Endothelial cell of umbilical vein (primary cell): ENCODE measurements at regions not wholly inside any gene's neighbourhood (a gene's known extent, or its start where the extent isn't known, plus 50 kb on each side); places are given as distances from the start of the nearest gene placed in this dataset.

Experiments used
- BruUV-seq: library from RNA; stranded (reverse); fragments of 400-500 nt; replicated peaks from 2 replicates; lab custom pipeline; 2021; lab: Mats Ljungman, UMichigan
- CTCF ChIA-PET: fragments of 300-600, 350-600 bp; sonication (Branson Sonifier 250); formaldehyde crosslinking; loops from one replicate; lab custom pipeline; 2021; ENCODE audit warnings: antibody characterized with exemption, inconsistent platforms; lab: Charles Lee
- POLR2A ChIA-PET: fragments of 300-600, 350-600 bp; sonication (Branson Sonifier 250); formaldehyde crosslinking; loops from one replicate; lab custom pipeline; 2021; ENCODE audit warnings: antibody characterized with exemption, inconsistent platforms; lab: Charles Lee
- DNase-seq: peaks from one replicate; pipeline ENCODE4 v3.0.0-alpha.2; 2011; ENCODE audit warnings: low read depth, low spot score
- FAIRE-seq: peaks from 2 replicates; lab custom pipeline; 2011; peaks lifted over from hg19 to GRCh38; lab: Jason Lieb, UNC
- H2AFZ ChIP-seq: 2 replicates; pipeline ENCODE4 v1.6.0; 2012; ENCODE audit warnings: low read depth, low read length, control low read depth, inconsistent platforms
- H3K27ac ChIP-seq: 2 replicates; pipeline ENCODE4 v1.5.1; 2011; ENCODE audit warnings: low read depth, mild to moderate bottlenecking, control low read depth, low read length, moderate library complexity; ENCODE audit not compliant: insufficient read depth
- H3K27me3 ChIP-seq, 2 experiments: 2 replicates each; pipeline versions ENCODE4 v1.6.0 to v1.6.1; 2011; ENCODE audit warnings: low read length in 2 of 2, mixed read lengths in 1 of 2; ENCODE audit not compliant: control insufficient read depth in 2 of 2, insufficient read depth in 2 of 2
- H3K36me3 ChIP-seq, 2 experiments: 2 replicates in 1 of 2; 3 replicates in 1 of 2; pipeline ENCODE4 v1.5.1; 2011; ENCODE audit warnings: low read length in 2 of 2, mild to moderate bottlenecking in 1 of 2, moderate library complexity in 1 of 2; ENCODE audit not compliant: control insufficient read depth in 2 of 2, insufficient read depth in 2 of 2; ENCODE audit errors: extremely low read depth in 1 of 2
- H3K4me1 ChIP-seq: 3 replicates; pipeline ENCODE4 v1.5.1; 2011; ENCODE audit warnings: mild to moderate bottlenecking, low read length; ENCODE audit not compliant: control insufficient read depth, insufficient read depth; ENCODE audit errors: extremely low read depth
- H3K4me2 ChIP-seq: 2 replicates; pipeline ENCODE4 v1.6.1; 2011; ENCODE audit warnings: low read length, control low read depth, mixed read lengths; ENCODE audit not compliant: insufficient read depth
- H3K4me3 ChIP-seq, 3 experiments: fragments of 200-600 bp in 1 of 3; sonication (generic), shearing (Covaris generic) in 1 of 3; replicated peaks in 1 of 3; 2 replicates each; pipeline ENCODE4 v1.5.1; 2011 to 2016; ENCODE audit warnings: control low read depth in 3 of 3, low read length in 3 of 3, mild to moderate bottlenecking in 2 of 3, inconsistent platforms in 1 of 3, low read depth in 1 of 3, moderate library complexity in 1 of 3; ENCODE audit not compliant: insufficient read depth in 1 of 3
- H3K79me2 ChIP-seq: 2 replicates; pipeline ENCODE4 v1.6.0; 2012; ENCODE audit warnings: low read length, inconsistent platforms; ENCODE audit not compliant: control insufficient read depth, insufficient read depth
- H3K9ac ChIP-seq: replicated peaks from 2 replicates; pipeline ENCODE3; 2011; ENCODE audit warnings: low read length, control low read depth; ENCODE audit not compliant: insufficient read depth; ENCODE audit errors: extremely low read depth
- H3K9me1 ChIP-seq: replicated peaks from 3 replicates; pipeline ENCODE4 v1.6.0; 2011; ENCODE audit warnings: mild to moderate bottlenecking, low read length; ENCODE audit not compliant: control insufficient read depth, insufficient read depth; ENCODE audit errors: extremely low read depth
- H3K9me3 ChIP-seq: replicated peaks from 2 replicates; pipeline ENCODE4 v1.5.1; 2012; ENCODE audit warnings: low read length, inconsistent platforms; ENCODE audit not compliant: control insufficient read depth, insufficient read depth
- H4K20me1 ChIP-seq: replicated peaks from 2 replicates; pipeline ENCODE3; 2011; ENCODE audit warnings: mild to moderate bottlenecking, low read length; ENCODE audit not compliant: control insufficient read depth, insufficient read depth; ENCODE audit errors: extremely low read depth
- CTCF ChIP-seq, 2 donors: IDR thresholded peaks; 1 replicate in 1 of 2; 2 replicates in 1 of 2; pipeline ENCODE4 v1.5.1; 2011; ENCODE audit warnings: low read length in 2 of 2, mild to moderate bottlenecking in 2 of 2, moderate library complexity in 2 of 2, control low read depth in 1 of 2, inconsistent platforms in 1 of 2, low read depth in 1 of 2; ENCODE audit not compliant: insufficient read depth in 1 of 2; ENCODE audit errors: extremely low read depth in 1 of 2
- EZH2 ChIP-seq: IDR thresholded peaks from 2 replicates; pipeline ENCODE4 v1.6.1; 2012; ENCODE audit warnings: borderline replicate concordance, low read depth, mild to moderate bottlenecking, moderate library complexity, low read length, inconsistent platforms; ENCODE audit not compliant: severe bottlenecking
- FOS ChIP-seq: IDR thresholded peaks from 2 replicates; pipeline ENCODE4 v1.6.1; 2011; ENCODE audit warnings: mild to moderate bottlenecking, low read length, moderate library complexity, borderline replicate concordance; ENCODE audit not compliant: insufficient read depth
- GATA2 ChIP-seq: IDR thresholded peaks from 2 replicates; pipeline ENCODE4 v1.7.0; 2011; ENCODE audit warnings: low read depth, mild to moderate bottlenecking, moderate library complexity, mixed read lengths, low read length; ENCODE audit not compliant: insufficient read length, insufficient read depth
- JUN ChIP-seq: IDR thresholded peaks from 2 replicates; pipeline ENCODE4 v1.6.1; 2011; ENCODE audit warnings: borderline replicate concordance, low read depth; ENCODE audit not compliant: insufficient read length, insufficient read depth
- MYC ChIP-seq: IDR thresholded peaks from one replicate; pipeline ENCODE4 v1.6.1; 2011; ENCODE audit warnings: mild to moderate bottlenecking, low read depth, low read length
- POLR2A ChIP-seq: IDR thresholded peaks from 2 replicates; pipeline ENCODE4 v1.6.1; 2012; ENCODE audit warnings: low read depth, mild to moderate bottlenecking, control low read depth, low read length
- POLR2AphosphoS5 ChIP-seq: IDR thresholded peaks from 2 replicates; pipeline ENCODE4 v1.6.1; 2012; ENCODE audit warnings: low read depth, mild to moderate bottlenecking, control low read depth, low read length, moderate library complexity; ENCODE audit not compliant: insufficient read depth
- dilution Hi-C: fragments of 300-500 bp; cut with MboI; formaldehyde crosslinking; loops from one replicate; pipeline ENCODE4 v1.15.0; 2019; ENCODE audit warnings: low sequenced_read_pairs; ENCODE audit not compliant: extremely low pct_ligation_motif_present
- intact Hi-C: fragments of 100-400 bp; cut with micrococcal nuclease; formaldehyde crosslinking; loops from one replicate; pipeline ENCODE4 v1.10.0; 2022
- TF ChIP-seq, protein P1 (sequence below): IDR thresholded peaks from 2 replicates; pipeline ENCODE4 v1.6.1; 2011; ENCODE audit not compliant: insufficient read depth, insufficient read length

- CTCF ChIA-PET, result no interaction called here
- no peaks in the 10 kb centered on the region for H3K9me1 ChIP-seq
- H3K4me2 ChIP-seq, result no peak overlapping the region
- H3K79me2 ChIP-seq, result no peaks in the 10 kb centered on the region
- no peak overlapping the region for H2AFZ ChIP-seq
- FAIRE-seq (no peak), DNase-seq (no peak)
- no peak overlapping the region for H3K9ac ChIP-seq
- no TSS peak for BruUV-seq
- TF ChIP-seq, protein P1, sequence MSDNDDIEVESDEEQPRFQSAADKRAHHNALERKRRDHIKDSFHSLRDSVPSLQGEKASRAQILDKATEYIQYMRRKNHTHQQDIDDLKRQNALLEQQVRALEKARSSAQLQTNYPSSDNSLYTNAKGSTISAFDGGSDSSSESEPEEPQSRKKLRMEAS, result no peak
- no peaks in the 10 kb centered on the region for H3K4me1 ChIP-seq
- POLR2A ChIA-PET, result no interaction called here
- no peaks in the 10 kb centered on the region for H4K20me1 ChIP-seq
- dilution Hi-C loops (no loop called here), intact Hi-C loops (no loop called here)
- no peaks in the 10 kb centered on the region for H3K36me3 ChIP-seq
- no peaks in the 10 kb centered on the region for H3K27me3 ChIP-seq
- no peak overlapping the region for H3K27ac ChIP-seq
- H3K4me3 ChIP-seq, result no peak overlapping the region
- H3K9me3 ChIP-seq, result no peaks in the 10 kb centered on the region
Measured at GRCh38 chr6:106858653-106859092, 115.9 kb downstream of the CD24 start.

DNA sequence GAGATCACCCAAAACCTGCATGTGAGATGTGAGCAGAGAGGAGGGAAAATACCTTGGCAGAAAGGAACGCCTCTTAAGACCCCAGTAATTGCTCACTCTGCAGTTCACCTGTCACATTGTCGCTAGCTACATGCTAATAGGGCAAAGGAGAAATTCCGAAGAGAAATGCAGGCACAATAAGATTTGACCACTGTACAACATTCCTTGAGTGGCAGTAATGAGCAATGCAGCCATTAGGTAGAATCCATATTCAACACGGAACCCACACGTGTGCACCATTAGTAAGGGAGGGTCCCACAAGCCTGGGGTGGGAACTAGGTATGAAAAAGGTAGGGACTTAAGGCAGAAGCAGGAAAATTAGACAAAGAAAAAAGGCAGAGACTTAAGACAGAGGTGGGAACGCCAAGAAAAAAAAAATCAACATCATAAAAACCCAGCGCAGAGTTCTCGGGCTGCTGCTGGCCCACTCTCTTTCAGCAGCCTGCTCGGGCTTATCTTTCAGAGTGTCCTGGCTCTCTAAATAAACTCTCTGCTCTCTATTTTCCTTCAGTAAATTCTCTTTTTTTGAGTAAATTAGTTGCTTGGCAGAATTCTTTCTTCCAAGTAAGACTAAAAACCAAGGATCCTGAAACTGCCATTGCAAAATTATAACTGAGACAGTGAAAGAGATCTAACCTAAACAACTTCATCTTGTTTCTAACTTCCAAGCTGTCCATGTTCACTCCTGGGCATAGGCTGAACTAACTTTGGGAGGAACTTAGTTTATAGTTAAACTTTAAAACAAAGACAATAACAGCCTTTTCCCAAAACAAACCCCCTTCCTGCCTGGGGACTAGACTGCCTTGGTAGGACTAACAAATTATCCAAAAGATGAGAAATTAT, 116.5 kb downstream of the CD24 start:
- intact Hi-C loops, result no loop called here
- Histone ChIP-seq H3K4me2 (no peak overlapping the region), H2AFZ (no peak overlapping the region), H3K4me1 (no peaks in the 10 kb centered on the region), H3K9me1 (no peaks in the 10 kb centered on the region), H4K20me1 (no peaks in the 10 kb centered on the region), H3K79me2 (no peaks in the 10 kb centered on the region), H3K27ac (no peak overlapping the region), H3K9me3 (no peaks in the 10 kb centered on the region), H3K4me3 (no peak overlapping the region), H3K36me3 (no peaks in the 10 kb centered on the region), H3K9ac (no peak overlapping the region), H3K27me3 (no peaks in the 10 kb centered on the region)
- POLR2A ChIA-PET, result no interaction called here
- FAIRE-seq, result no peak
- TF ChIP-seq POLR2A (no peak), MYC (no peak), EZH2 (no peak), JUN (no peak), CTCF (IDR thresholded peaks at IDR 0.05; ENCODE audit: extremely low read depth in 1 of 2, insufficient read depth in 1 of 2, low read depth in 1 of 2, low read length in 2 of 2) (no peak), GATA2 (no peak), POLR2AphosphoS5 (no peak), FOS (no peak)
- TF ChIP-seq, protein P1, result no peak
- CTCF ChIA-PET, result no interaction called here
- DNase-seq, result no peak
- no TSS peak for BruUV-seq
- dilution Hi-C loops, result no loop called here
